SK-N-SH (cell line): ENCODE measurements at regions not wholly inside any gene's neighbourhood (a gene's known extent, or its start where the extent isn't known, plus 50 kb on each side); places are given as distances from the start of the nearest gene placed in this dataset.

Source experiments
- RAD21 ChIP-seq: IDR thresholded peaks from 2 replicates; pipeline ENCODE4 v1.6.1; 2012; ENCODE audit warnings: mild to moderate bottlenecking, low read length
- YY1 ChIP-seq: IDR thresholded peaks from 2 replicates; pipeline ENCODE4 v1.4.0; 2012; ENCODE audit warnings: low read depth, mild to moderate bottlenecking
- TF ChIP-seq, protein P1 (sequence below): IDR thresholded peaks from 2 replicates; pipeline ENCODE4 v1.6.1; 2012; ENCODE audit warnings: mild to moderate bottlenecking, low read depth, low read length, moderate library complexity

- TF ChIP-seq RAD21 (no peak), YY1 (no peak)
- TF ChIP-seq, protein P1, sequence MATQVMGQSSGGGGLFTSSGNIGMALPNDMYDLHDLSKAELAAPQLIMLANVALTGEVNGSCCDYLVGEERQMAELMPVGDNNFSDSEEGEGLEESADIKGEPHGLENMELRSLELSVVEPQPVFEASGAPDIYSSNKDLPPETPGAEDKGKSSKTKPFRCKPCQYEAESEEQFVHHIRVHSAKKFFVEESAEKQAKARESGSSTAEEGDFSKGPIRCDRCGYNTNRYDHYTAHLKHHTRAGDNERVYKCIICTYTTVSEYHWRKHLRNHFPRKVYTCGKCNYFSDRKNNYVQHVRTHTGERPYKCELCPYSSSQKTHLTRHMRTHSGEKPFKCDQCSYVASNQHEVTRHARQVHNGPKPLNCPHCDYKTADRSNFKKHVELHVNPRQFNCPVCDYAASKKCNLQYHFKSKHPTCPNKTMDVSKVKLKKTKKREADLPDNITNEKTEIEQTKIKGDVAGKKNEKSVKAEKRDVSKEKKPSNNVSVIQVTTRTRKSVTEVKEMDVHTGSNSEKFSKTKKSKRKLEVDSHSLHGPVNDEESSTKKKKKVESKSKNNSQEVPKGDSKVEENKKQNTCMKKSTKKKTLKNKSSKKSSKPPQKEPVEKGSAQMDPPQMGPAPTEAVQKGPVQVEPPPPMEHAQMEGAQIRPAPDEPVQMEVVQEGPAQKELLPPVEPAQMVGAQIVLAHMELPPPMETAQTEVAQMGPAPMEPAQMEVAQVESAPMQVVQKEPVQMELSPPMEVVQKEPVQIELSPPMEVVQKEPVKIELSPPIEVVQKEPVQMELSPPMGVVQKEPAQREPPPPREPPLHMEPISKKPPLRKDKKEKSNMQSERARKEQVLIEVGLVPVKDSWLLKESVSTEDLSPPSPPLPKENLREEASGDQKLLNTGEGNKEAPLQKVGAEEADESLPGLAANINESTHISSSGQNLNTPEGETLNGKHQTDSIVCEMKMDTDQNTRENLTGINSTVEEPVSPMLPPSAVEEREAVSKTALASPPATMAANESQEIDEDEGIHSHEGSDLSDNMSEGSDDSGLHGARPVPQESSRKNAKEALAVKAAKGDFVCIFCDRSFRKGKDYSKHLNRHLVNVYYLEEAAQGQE = no peak
Observed at GRCh38 chr1:60762911-60763310, 319.4 kb upstream of the NFIA start.
